Common myeloid progenitor, CD34-positive (primary cell): ENCODE measurements at regions not wholly inside any gene's neighbourhood (a gene's known extent, or its start where the extent isn't known, plus 50 kb on each side); places are given as distances from the start of the nearest gene placed in this dataset.
A peak's percentile ranks its signal among the peaks of the same experiment; 100 is the strongest.

ENCODE experiments used
- CTCF ChIA-PET: fragments of 350-600 bp; sonication (Branson Sonifier 250); formaldehyde crosslinking; loops from one replicate; lab custom pipeline; 2021; ENCODE audit warnings: antibody characterized with exemption; lab: Charles Lee
- POLR2A ChIA-PET: fragments of 350-600 bp; sonication (Branson Sonifier 250); formaldehyde crosslinking; loops from one replicate; lab custom pipeline; 2021; ENCODE audit warnings: antibody characterized with exemption; lab: Charles Lee
- DNase-seq, 3 donors: peaks; one replicate each; pipeline versions ENCODE4 v3.0.0 to v3.0.0-alpha.2; 2013
- H3K27ac ChIP-seq, 2 experiments: 1 replicate in 1 of 2; 2 replicates in 1 of 2; pipeline ENCODE4 v1.7.0; 2013; ENCODE audit warnings: inconsistent platforms in 2 of 2, low read length in 2 of 2, mild to moderate bottlenecking in 2 of 2, low read depth in 1 of 2, moderate library complexity in 1 of 2; ENCODE audit not compliant: severe bottlenecking in 2 of 2, insufficient read depth in 1 of 2, poor library complexity in 1 of 2
- H3K27me3 ChIP-seq, 5 experiments: replicated peaks in 2 of 5; 1 replicate in 3 of 5; 2 replicates in 2 of 5; pipeline versions ENCODE4 v1.6.1 to v1.7.0; 2013; ENCODE audit warnings: low read length in 4 of 5, mild to moderate bottlenecking in 2 of 5, moderate library complexity in 2 of 5, inconsistent platforms in 1 of 5; ENCODE audit not compliant: insufficient read depth in 5 of 5, control insufficient read depth in 4 of 5
- H3K36me3 ChIP-seq, 4 experiments: 1 replicate in 2 of 4; 2 replicates in 2 of 4; pipeline versions ENCODE4 v1.6.1 to v1.7.0; 2013; ENCODE audit warnings: low read length in 3 of 4, control low read depth in 1 of 4, mild to moderate bottlenecking in 1 of 4; ENCODE audit not compliant: control insufficient read depth in 4 of 4, insufficient read depth in 4 of 4
- H3K4me1 ChIP-seq, 4 experiments: 1 replicate in 3 of 4; 2 replicates in 1 of 4; pipeline versions ENCODE4 v1.6.1 to v1.7.1; 2013; ENCODE audit warnings: low read length in 3 of 4, mild to moderate bottlenecking in 3 of 4, control low read depth in 1 of 4, inconsistent platforms in 1 of 4, moderate library complexity in 1 of 4; ENCODE audit not compliant: control insufficient read depth in 4 of 4, insufficient read depth in 4 of 4; ENCODE audit errors: control extremely low read depth in 1 of 4
- H3K4me3 ChIP-seq, 7 experiments: 1 replicate in 4 of 7; 2 replicates in 3 of 7; pipeline versions ENCODE4 v1.5.1 to v1.7.0; 2013; ENCODE audit warnings: mild to moderate bottlenecking in 7 of 7, low read length in 6 of 7, moderate library complexity in 6 of 7, inconsistent platforms in 2 of 7, low read depth in 2 of 7, control low read depth in 1 of 7; ENCODE audit not compliant: insufficient read depth in 4 of 7, control insufficient read depth in 1 of 7; ENCODE audit errors: extremely low read depth in 1 of 7
- H3K9me3 ChIP-seq, 5 experiments: 1 replicate in 4 of 5; 2 replicates in 1 of 5; pipeline versions ENCODE4 v1.6.1 to v1.7.1; 2013; ENCODE audit warnings: low read length in 4 of 5, mild to moderate bottlenecking in 2 of 5, inconsistent platforms in 1 of 5, low read depth in 1 of 5, moderate library complexity in 1 of 5; ENCODE audit not compliant: control insufficient read depth in 4 of 5, insufficient read depth in 2 of 5; ENCODE audit errors: control extremely low read depth in 1 of 5
- WGBS: methylation state at CpG from one replicate; pipeline ENCODE4 v1.1.5; 2013; ENCODE audit not compliant: insufficient coverage; 5-methylcytosine and 5-hydroxymethylcytosine counted together

DNA sequence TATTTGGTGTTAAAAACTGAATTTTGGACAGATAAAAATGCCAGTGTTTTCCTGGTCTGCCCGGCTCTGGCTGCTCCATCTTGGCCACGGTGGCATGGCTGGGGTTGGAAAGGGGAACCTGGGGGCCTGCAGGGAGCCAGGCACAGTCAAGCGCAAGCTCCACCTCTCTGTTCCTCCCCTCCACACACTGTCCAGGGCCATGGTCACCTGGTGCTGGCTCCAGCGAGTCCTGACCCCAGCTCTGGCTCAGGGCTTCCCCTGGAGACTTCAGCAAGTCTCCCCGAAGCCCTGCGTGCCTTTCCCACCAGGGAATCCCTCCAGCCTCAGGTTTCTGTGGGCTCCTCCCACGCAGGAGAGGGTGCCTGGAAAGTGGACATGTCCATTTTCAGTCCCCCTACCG, 298.5 kb downstream of the QKI start:
- WGBS = 81% methylated on average over 6 of the region's 8 CpGs
- H3K9me3 ChIP-seq = no peaks in the 10 kb centered on the region
- peak overlapping the region in 1 of 7 experiments; percentile 53 for H3K4me3 ChIP-seq
- H3K36me3 ChIP-seq = no peaks in the 10 kb centered on the region
- ChIA-PET CTCF (interaction anchor here (2.0 kb wide), 1 partner anchor 9 kb away, joined by 8 read pairs; no protein-coding TSS in a partner anchor), POLR2A (no interaction called here)
- no peak overlapping the region for H3K27ac ChIP-seq
- H3K27me3 ChIP-seq = no peaks in the 10 kb centered on the region
- peaks cover 18 to 66% (median 43%) of the 10 kb centered on the region in 4 experiments for H3K4me1 ChIP-seq
- no peak for DNase-seq

DNA sequence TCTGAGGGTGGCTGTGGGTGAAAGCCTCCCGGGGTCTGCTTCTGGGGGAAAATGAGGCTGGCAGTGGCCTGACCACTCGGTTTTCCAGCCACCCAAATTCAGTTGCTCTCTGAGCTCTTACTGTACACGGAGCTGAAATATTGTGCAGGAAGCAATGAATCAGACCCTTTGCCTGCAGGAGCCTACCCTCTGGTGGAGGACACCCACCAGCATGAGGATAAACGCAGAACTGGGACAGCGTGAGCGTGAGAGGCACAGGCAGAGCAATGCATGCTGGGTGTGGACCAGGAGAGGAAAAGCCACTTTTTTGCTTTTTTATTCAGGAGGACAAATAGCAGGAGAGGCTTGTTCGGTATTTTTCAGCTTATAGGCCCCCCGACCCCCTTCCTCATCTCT, 298.0 kb downstream of the QKI start:
- peaks cover 18 to 70% (median 43%) of the 10 kb centered on the region in 4 experiments for H3K4me1 ChIP-seq
- H3K36me3 ChIP-seq = no peaks in the 10 kb centered on the region
- peak overlapping the region in 3 of 7 experiments; percentile 28 to 53 (median 48) for H3K4me3 ChIP-seq
- ChIA-PET POLR2A (no interaction called here), CTCF (interaction anchor here (0.9 to 2.0 kb wide), 2 partner anchors 9 to 46 kb away, joined by 3 to 8 read pairs; no protein-coding TSS in a partner anchor)
- H3K9me3 ChIP-seq = no peaks in the 10 kb centered on the region
- no peaks in the 10 kb centered on the region for H3K27me3 ChIP-seq
- DNase-seq = peak; percentile 22 to 59 (median 52)
- WGBS = 54% methylated on average over 4 of the region's 8 CpGs
- H3K27ac ChIP-seq = no peak overlapping the region

DNA sequence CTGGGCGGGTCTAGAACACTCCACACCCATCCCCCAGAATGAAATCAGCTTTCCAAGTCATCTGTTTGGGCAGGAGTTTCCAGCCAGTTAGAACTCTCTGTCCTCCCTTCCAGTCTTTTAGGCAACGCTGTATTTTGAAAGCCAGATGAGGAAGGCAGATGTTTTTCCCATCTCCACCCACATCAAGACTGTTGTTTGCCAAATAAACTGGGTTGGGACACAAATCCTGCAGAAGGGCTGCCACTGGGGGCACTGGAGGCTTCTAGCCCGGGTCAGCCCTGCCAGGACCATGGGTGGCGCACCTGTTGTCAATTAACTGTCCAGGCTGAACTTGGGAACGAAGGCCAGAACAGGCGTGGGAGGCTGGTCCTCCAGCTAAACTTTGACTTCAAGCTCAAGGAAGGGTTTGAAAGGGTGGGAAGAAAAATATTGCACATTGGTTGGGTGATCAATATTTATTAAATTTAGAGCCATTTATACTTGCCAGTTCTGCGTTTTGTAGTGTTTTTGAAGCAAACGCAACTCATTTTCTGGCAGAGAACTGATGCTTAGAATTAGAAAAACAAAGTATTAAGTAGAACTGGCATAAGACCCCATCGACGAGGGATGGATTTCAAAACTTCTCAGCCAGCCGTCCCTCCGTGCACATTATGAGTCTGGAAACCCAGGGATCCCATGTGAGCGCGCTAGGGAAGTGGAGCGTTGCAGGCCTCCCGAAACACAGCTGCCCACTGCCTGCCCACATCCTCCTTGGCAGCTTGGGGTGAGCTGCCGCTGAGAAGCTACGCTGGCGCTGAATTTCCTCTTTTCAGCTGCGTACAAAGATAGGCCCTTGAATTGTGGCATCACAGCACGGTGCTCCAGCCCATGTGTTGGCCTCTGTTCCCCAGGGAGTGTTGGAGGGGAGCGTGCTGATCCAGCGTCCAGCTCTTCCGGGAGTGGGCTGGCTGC, 297.4 kb downstream of the QKI start:
- ChIA-PET CTCF (interaction anchor here (0.9 to 2.0 kb wide), 2 partner anchors 10 to 46 kb away, joined by 3 to 8 read pairs; no protein-coding TSS in a partner anchor), POLR2A (interaction anchor here (0.6 kb wide), 1 partner anchor 1866 kb away, joined by 4 read pairs; no protein-coding TSS in a partner anchor)
- Histone ChIP-seq H3K4me3 (peak overlapping the region in 3 of 7 experiments; percentile 28 to 53 (median 48)), H3K27ac (no peak overlapping the region), H3K27me3 (no peaks in the 10 kb centered on the region), H3K9me3 (no peaks in the 10 kb centered on the region), H3K4me1 (peaks cover 20 to 74% (median 45%) of the 10 kb centered on the region in 4 experiments), H3K36me3 (no peaks in the 10 kb centered on the region)
- DNase-seq = peak; percentile 68 to 91 (median 90)
- 22% methylated on average over 17 of the region's 24 CpGs for WGBS

DNA sequence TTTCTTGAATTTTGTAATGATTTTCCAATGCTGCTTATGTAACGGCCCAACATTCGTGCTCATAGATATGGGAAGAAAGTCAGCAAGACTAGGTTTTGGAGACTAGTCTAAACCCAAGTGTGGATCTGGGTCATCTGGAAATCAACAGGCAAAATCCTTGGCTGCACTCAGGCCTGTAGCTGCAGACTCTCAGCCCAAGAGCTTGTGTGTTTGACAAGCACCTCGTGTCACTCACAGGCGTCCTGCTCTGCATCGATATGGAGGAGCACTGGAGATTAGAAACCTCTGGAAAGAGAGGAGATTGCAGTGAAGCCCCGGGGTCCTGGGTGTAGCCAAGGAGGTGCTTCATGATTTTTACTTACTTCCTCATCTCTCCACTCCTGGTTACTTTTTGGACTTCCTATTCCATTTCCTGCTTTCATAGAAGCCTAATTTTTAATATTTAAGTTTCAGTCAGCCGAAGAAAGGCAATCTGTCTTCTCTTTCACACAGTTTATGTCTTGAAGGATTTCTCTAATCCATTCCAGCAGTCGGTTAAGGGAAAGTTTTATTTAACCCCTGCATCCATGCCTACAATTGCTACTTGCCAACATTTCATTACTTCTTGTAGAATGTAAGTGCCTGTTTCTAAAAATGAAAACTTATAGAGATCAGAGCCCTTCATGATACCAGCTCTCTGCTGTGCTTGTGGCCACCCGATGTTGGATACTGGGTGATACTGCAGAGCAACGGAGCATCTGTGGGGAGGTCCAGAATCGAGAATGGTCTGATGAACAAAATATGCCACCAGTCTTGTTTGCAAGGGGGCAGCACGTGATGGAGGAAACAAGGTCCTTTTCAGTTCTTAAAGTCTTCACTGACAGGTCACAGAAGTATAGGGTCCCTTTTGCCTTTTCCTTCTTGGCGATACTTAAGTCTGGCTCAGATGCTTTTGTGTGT, 296.3 kb downstream of the QKI start:
- peak in 2 of 3 donors; percentile 19 to 21 for DNase-seq
- Histone ChIP-seq H3K4me1 (peaks cover 22 to 72% (median 46%) of the 10 kb centered on the region in 4 experiments), H3K27ac (no peak overlapping the region), H3K36me3 (no peaks in the 10 kb centered on the region), H3K9me3 (no peaks in the 10 kb centered on the region), H3K4me3 (no peak overlapping the region), H3K27me3 (peaks cover 0 to 5% (median 0%) of the 10 kb centered on the region in 5 experiments)
- POLR2A ChIA-PET = no interaction called here
- CTCF ChIA-PET = interaction anchor here (2.0 kb wide), 1 partner anchor 11 kb away, joined by 8 read pairs; no protein-coding TSS in a partner anchor
- WGBS = 62% methylated on average over 11 of the region's 13 CpGs

DNA sequence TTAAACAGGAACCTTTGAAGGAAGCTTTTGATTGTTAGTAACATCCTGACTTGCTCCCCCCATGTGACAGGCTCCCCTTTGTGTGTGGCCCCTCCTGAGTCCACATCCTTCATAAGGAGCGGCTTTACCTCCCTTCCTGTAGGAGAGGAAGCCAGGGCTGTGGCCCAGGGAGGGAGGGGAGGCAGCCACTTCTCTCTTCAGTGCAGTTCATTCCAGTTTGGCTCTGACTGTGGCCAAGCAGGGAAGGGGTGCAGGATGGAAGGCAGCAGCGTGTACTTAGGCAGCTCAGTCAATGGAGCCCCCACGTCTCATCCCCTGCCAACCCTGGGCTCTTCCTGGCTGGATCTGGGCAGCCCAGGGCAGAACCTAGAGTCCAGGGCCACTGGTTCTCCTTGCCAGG, 295.2 kb downstream of the QKI start:
- Histone ChIP-seq H3K9me3 (no peaks in the 10 kb centered on the region), H3K4me1 (peaks cover 22 to 72% (median 46%) of the 10 kb centered on the region in 4 experiments), H3K27ac (no peak overlapping the region), H3K4me3 (no peak overlapping the region), H3K36me3 (no peaks in the 10 kb centered on the region), H3K27me3 (peaks cover 0 to 6% (median 0%) of the 10 kb centered on the region in 5 experiments)
- 46% methylated on average over 2 of the region's 3 CpGs for WGBS
- DNase-seq = peak in 2 of 3 donors; percentile 30 to 34
- ChIA-PET CTCF (no interaction called here), POLR2A (no interaction called here)

DNA sequence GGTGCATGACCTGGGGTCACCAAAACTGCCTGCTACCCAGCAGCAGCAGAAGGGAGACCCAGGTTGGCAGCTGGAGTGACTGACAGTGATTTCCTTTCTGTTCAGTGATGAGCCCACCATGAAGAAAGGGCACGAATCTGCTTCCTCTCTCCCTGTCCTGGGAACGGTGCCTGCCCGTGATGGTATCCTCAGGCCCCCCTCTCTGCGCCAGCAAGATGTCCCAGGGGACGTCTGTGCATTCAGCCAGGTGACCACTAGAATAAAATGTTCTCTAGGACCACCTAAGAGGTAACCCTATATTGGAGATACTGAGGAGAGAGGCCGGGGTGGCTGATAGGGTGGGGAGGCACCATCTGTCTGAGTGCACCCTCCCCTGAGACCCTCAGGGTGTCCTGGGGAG, 294.7 kb downstream of the QKI start:
- peaks cover 22 to 72% (median 46%) of the 10 kb centered on the region in 4 experiments for H3K4me1 ChIP-seq
- 51% methylated on average over 2 of the region's 6 CpGs for WGBS

More for the DNA sequence above, 294.7 kb downstream of the QKI start:
- Histone ChIP-seq H3K36me3 (no peaks in the 10 kb centered on the region), H3K27ac (no peak overlapping the region), H3K9me3 (no peaks in the 10 kb centered on the region), H3K4me3 (no peak overlapping the region), H3K27me3 (peaks cover 0 to 6% (median 0%) of the 10 kb centered on the region in 5 experiments)
- no peak for DNase-seq
- POLR2A ChIA-PET = no interaction called here
- CTCF ChIA-PET = interaction anchor here (1.0 kb wide), 1 partner anchor 292 kb away, joined by 3 read pairs; no protein-coding TSS in a partner anchor
